ENCODE measurements at regions not wholly inside any gene's neighbourhood (a gene's known extent, or its start where the extent isn't known, plus 50 kb on each side); places are given as distances from the start of the nearest gene placed in this dataset.

DNA sequence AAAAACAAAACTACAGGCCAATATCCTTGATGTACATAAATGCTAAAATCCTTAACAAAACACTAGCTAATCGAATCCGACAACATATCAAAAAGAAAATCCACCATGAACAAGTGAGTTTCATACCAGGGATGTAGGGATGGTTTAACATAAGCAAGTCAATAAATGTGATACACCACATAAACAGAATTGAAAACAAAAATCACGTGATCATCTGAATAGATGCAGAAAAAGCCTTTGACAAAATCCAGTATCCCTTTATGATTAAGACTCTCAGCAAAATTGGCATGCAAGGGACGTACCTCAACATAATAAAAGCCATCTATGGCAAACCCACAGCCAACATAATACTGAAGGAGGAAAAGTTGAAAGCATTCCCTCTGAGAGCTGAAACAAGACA lies 466.1 kb downstream of the BRINP3 start:
- Histone ChIP-seq H3K27me3 (ENCODE audit: insufficient read depth) (no peaks in the 10 kb centered on the region), H3K79me2 (replicated peaks; ENCODE audit: insufficient read depth) (no peaks in the 10 kb centered on the region), H3K36me3 (ENCODE audit: insufficient read depth) (no peaks in the 10 kb centered on the region), H2AFZ (no peak overlapping the region), H3K4me1 (ENCODE audit: insufficient read depth) (no peaks in the 10 kb centered on the region), H3F3A (replicated peaks; ENCODE audit: low read depth) (no peaks in the 10 kb centered on the region), H3K4me3 (no peak overlapping the region), H3K27ac (ENCODE audit: low read depth) (no peak overlapping the region), H3K9me2 (ENCODE audit: insufficient read depth) (no peaks in the 10 kb centered on the region), H3K4me2 (no peak overlapping the region), H4K20me1 (replicated peaks; ENCODE audit: insufficient read depth) (no peaks in the 10 kb centered on the region)
- Mint-ChIP-seq H3K4me3 (no peak overlapping the region), H3K9me3 (no peaks in the 10 kb centered on the region), H3K27me3 (ENCODE audit: insufficient read depth, low read depth, poor library complexity) (no peaks in the 10 kb centered on the region), H3K27ac (no peak overlapping the region), H3K36me3 (ENCODE audit: low read depth) (no peaks in the 10 kb centered on the region), H3K4me1 (peaks cover 10% of the 10 kb centered on the region; the same call in 2 of the 3 replicates)
- DNase-seq (ENCODE audit: low spot score): no peak
- ATAC-seq: no peak
- TF ChIP-seq POLR2AphosphoS5 (IDR thresholded peaks at IDR 0.05; ENCODE audit: low read depth) (no peak), NANOG (IDR thresholded peaks at IDR 0.05; ENCODE audit: borderline replicate concordance) (no peak), ZNF114 (CRISPR knock-in tag; IDR thresholded peaks at IDR 0.05) (no peak), ZNF331 (CRISPR knock-in tag; IDR thresholded peaks at IDR 0.05; ENCODE audit: low read depth) (no peak), STAT1 (IDR thresholded peaks at IDR 0.05; ENCODE audit: unreplicated experiment) (no peak), JUNB (IDR thresholded peaks at IDR 0.05; ENCODE audit: unreplicated experiment) (no peak), CREB1 (CRISPR knock-in tag; IDR thresholded peaks at IDR 0.05; ENCODE audit: low read depth) (no peak), EZH2phosphoT487 (IDR thresholded peaks at IDR 0.05; ENCODE audit: unreplicated experiment) (no peak)
- TF ChIP-seq, protein P1, sequence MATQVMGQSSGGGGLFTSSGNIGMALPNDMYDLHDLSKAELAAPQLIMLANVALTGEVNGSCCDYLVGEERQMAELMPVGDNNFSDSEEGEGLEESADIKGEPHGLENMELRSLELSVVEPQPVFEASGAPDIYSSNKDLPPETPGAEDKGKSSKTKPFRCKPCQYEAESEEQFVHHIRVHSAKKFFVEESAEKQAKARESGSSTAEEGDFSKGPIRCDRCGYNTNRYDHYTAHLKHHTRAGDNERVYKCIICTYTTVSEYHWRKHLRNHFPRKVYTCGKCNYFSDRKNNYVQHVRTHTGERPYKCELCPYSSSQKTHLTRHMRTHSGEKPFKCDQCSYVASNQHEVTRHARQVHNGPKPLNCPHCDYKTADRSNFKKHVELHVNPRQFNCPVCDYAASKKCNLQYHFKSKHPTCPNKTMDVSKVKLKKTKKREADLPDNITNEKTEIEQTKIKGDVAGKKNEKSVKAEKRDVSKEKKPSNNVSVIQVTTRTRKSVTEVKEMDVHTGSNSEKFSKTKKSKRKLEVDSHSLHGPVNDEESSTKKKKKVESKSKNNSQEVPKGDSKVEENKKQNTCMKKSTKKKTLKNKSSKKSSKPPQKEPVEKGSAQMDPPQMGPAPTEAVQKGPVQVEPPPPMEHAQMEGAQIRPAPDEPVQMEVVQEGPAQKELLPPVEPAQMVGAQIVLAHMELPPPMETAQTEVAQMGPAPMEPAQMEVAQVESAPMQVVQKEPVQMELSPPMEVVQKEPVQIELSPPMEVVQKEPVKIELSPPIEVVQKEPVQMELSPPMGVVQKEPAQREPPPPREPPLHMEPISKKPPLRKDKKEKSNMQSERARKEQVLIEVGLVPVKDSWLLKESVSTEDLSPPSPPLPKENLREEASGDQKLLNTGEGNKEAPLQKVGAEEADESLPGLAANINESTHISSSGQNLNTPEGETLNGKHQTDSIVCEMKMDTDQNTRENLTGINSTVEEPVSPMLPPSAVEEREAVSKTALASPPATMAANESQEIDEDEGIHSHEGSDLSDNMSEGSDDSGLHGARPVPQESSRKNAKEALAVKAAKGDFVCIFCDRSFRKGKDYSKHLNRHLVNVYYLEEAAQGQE (IDR thresholded peaks at IDR 0.05; ENCODE audit: unreplicated experiment): no peak
- TF ChIP-seq, protein P2, sequence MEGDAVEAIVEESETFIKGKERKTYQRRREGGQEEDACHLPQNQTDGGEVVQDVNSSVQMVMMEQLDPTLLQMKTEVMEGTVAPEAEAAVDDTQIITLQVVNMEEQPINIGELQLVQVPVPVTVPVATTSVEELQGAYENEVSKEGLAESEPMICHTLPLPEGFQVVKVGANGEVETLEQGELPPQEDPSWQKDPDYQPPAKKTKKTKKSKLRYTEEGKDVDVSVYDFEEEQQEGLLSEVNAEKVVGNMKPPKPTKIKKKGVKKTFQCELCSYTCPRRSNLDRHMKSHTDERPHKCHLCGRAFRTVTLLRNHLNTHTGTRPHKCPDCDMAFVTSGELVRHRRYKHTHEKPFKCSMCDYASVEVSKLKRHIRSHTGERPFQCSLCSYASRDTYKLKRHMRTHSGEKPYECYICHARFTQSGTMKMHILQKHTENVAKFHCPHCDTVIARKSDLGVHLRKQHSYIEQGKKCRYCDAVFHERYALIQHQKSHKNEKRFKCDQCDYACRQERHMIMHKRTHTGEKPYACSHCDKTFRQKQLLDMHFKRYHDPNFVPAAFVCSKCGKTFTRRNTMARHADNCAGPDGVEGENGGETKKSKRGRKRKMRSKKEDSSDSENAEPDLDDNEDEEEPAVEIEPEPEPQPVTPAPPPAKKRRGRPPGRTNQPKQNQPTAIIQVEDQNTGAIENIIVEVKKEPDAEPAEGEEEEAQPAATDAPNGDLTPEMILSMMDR (conservative IDR thresholded peaks at IDR 0.05; ENCODE audit: low read depth in 2 of 2): no peak
- TF ChIP-seq, protein P3, sequence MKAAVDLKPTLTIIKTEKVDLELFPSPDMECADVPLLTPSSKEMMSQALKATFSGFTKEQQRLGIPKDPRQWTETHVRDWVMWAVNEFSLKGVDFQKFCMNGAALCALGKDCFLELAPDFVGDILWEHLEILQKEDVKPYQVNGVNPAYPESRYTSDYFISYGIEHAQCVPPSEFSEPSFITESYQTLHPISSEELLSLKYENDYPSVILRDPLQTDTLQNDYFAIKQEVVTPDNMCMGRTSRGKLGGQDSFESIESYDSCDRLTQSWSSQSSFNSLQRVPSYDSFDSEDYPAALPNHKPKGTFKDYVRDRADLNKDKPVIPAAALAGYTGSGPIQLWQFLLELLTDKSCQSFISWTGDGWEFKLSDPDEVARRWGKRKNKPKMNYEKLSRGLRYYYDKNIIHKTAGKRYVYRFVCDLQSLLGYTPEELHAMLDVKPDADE (IDR thresholded peaks at IDR 0.05): no peak
- TF ChIP-seq, protein P4, sequence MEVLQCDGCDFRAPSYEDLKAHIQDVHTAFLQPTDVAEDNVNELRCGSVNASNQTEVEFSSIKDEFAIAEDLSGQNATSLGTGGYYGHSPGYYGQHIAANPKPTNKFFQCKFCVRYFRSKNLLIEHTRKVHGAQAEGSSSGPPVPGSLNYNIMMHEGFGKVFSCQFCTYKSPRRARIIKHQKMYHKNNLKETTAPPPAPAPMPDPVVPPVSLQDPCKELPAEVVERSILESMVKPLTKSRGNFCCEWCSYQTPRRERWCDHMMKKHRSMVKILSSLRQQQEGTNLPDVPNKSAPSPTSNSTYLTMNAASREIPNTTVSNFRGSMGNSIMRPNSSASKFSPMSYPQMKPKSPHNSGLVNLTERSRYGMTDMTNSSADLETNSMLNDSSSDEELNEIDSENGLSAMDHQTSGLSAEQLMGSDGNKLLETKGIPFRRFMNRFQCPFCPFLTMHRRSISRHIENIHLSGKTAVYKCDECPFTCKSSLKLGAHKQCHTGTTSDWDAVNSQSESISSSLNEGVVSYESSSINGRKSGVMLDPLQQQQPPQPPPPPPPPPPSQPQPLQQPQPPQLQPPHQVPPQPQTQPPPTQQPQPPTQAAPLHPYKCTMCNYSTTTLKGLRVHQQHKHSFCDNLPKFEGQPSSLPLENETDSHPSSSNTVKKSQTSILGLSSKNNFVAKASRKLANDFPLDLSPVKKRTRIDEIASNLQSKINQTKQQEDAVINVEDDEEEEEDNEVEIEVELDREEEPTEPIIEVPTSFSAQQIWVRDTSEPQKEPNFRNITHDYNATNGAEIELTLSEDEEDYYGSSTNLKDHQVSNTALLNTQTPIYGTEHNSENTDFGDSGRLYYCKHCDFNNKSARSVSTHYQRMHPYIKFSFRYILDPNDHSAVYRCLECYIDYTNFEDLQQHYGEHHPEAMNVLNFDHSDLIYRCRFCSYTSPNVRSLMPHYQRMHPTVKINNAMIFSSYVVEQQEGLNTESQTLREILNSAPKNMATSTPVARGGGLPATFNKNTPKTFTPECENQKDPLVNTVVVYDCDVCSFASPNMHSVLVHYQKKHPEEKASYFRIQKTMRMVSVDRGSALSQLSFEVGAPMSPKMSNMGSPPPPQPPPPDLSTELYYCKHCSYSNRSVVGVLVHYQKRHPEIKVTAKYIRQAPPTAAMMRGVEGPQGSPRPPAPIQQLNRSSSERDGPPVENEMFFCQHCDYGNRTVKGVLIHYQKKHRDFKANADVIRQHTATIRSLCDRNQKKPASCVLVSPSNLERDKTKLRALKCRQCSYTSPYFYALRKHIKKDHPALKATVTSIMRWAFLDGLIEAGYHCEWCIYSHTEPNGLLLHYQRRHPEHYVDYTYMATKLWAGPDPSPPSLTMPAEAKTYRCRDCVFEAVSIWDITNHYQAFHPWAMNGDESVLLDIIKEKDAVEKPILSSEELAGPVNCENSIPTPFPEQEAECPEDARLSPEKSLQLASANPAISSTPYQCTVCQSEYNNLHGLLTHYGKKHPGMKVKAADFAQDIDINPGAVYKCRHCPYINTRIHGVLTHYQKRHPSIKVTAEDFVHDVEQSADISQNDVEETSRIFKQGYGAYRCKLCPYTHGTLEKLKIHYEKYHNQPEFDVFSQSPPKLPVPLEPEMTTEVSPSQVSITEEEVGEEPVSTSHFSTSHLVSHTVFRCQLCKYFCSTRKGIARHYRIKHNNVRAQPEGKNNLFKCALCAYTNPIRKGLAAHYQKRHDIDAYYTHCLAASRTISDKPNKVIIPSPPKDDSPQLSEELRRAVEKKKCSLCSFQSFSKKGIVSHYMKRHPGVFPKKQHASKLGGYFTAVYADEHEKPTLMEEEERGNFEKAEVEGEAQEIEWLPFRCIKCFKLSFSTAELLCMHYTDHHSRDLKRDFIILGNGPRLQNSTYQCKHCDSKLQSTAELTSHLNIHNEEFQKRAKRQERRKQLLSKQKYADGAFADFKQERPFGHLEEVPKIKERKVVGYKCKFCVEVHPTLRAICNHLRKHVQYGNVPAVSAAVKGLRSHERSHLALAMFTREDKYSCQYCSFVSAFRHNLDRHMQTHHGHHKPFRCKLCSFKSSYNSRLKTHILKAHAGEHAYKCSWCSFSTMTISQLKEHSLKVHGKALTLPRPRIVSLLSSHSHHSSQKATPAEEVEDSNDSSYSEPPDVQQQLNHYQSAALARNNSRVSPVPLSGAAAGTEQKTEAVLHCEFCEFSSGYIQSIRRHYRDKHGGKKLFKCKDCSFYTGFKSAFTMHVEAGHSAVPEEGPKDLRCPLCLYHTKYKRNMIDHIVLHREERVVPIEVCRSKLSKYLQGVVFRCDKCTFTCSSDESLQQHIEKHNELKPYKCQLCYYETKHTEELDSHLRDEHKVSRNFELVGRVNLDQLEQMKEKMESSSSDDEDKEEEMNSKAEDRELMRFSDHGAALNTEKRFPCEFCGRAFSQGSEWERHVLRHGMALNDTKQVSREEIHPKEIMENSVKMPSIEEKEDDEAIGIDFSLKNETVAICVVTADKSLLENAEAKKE (CRISPR knock-in tag; IDR thresholded peaks at IDR 0.05): no peak

Data from GM23338 (cell line).